Dedifferentiated amniotic fluid mesenchymal stem cell (primary cell): ENCODE measurements at regions not wholly inside any gene's neighbourhood (a gene's known extent, or its start where the extent isn't known, plus 50 kb on each side); places are given as distances from the start of the nearest gene placed in this dataset.

Experiments
- DNase-seq: peaks from one replicate; pipeline ENCODE4 v3.0.0-alpha.2; 2016; ENCODE audit errors: extremely low spot score

GRCh38 chr6:165229216-165229615, 80.2 kb downstream of the C6orf118 start:
- DNase-seq = no peak

- DNase-seq = no peak
Observed at GRCh38 chr6:165227644-165228329, 81.6 kb downstream of the C6orf118 start.

- DNase-seq = no peak
Observed at GRCh38 chr6:165223736-165224135, 85.7 kb downstream of the C6orf118 start.

GRCh38 chr6:165223101-165223500, 86.3 kb downstream of the C6orf118 start:
- no peak for DNase-seq

GRCh38 chr6:165222315-165223025, 86.9 kb downstream of the C6orf118 start:
- no peak for DNase-seq

GRCh38 chr6:165220045-165220444, 89.4 kb downstream of the C6orf118 start:
- DNase-seq = no peak

- DNase-seq = no peak
Observed at GRCh38 chr6:165219629-165220028, 89.8 kb downstream of the C6orf118 start.

- no peak for DNase-seq
Observed at GRCh38 chr6:165218829-165219228, 90.6 kb downstream of the C6orf118 start.

GRCh38 chr6:165206798-165207197, 102.6 kb downstream of the C6orf118 start:
- DNase-seq = no peak

- no peak for DNase-seq
Observed at GRCh38 chr6:165205632-165206031, 103.8 kb downstream of the C6orf118 start.

GRCh38 chr6:165204807-165205545, 104.4 kb downstream of the C6orf118 start:
- no peak for DNase-seq

GRCh38 chr6:165200178-165200577, 109.2 kb downstream of the C6orf118 start:
- no peak for DNase-seq

GRCh38 chr6:165191461-165191860, 117.9 kb downstream of the C6orf118 start:
- DNase-seq = no peak

- DNase-seq = no peak
Observed at GRCh38 chr6:165186441-165187205, 122.8 kb downstream of the C6orf118 start.

GRCh38 chr6:165186041-165186440, 123.4 kb downstream of the C6orf118 start:
- DNase-seq = no peak

- DNase-seq = no peak
Observed at GRCh38 chr6:165184192-165184979, 125.0 kb downstream of the C6orf118 start.

- DNase-seq = no peak
Observed at GRCh38 chr6:165183496-165184140, 125.8 kb downstream of the C6orf118 start.

- no peak for DNase-seq
Observed at GRCh38 chr6:165183071-165183470, 126.3 kb downstream of the C6orf118 start.

- no peak for DNase-seq
Observed at GRCh38 chr6:165181951-165182414, 127.4 kb downstream of the C6orf118 start.

- no peak for DNase-seq
Observed at GRCh38 chr6:165178056-165178455, 131.3 kb downstream of the C6orf118 start.

- no peak for DNase-seq
Observed at GRCh38 chr6:165173484-165173883, 135.9 kb downstream of the C6orf118 start.
